H4 (cell line): ENCODE measurements at regions not wholly inside any gene's neighbourhood (a gene's known extent, or its start where the extent isn't known, plus 50 kb on each side); places are given as distances from the start of the nearest gene placed in this dataset.

Source experiments
- DNase-seq: peaks from one replicate; pipeline ENCODE4 v3.0.0-alpha.2; 2015; ENCODE audit warnings: low spot score

DNA sequence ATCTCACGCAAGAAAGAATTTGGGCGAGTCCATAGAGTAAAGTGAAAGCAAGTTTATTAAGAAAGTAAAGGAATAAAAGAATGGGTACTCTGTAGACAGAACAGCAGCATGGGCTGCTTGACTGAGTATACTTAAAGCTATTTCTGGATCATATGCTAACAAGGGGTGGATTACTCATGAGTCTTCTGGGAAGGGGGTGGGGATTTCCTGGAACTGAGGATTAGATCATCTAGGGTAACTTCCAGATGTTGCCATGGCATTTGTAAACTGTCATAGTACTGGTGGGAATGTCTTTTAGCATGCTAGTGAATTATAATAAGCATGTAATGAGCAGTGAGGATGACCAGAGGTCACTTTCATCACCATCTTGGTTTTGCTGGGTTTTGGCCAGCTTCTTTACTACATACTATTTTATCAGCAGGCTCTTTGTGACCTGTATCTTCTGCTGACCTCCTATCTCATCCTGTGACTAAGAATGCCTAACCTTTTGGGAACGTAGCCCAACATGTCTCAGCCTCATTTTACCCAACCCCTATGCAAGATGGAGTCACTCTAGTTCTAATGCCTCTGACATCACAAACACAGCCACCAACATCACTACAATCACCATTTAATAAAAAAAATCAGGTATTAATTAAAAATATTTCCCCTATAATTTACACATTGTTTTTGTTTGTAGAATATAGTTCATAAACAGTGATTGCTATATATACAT, 890.7 kb upstream of the EPHA6 start:
- peak; percentile 96 for DNase-seq

DNA sequence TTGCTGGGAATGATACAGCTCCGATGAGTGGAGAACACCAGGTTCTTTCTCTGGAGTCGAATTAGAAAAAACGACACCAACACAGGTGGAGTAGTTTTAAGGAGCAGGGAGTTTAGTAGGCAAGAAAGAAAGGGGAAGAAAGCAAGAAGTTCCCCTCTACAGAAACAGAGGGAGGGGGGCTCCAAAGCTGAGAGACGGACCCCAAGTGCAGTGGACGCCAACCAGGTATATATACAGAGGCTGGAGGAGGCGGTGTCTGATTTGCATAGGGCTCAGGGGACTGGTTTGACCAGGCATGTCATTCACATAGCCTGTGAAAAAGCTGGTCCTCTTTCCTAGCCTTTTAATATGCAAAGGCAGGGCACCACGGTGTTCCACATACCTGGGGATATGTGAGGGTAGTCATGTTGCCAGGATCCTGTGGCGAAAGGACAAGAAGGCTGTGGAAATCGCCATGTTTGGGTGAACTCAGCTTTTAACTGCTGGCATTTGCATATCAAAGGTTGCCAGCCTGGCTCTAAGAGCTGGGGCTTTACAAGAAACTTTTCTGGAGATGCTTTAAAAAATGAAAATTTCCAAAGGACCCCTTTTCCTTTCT, 887.4 kb upstream of the EPHA6 start:
- no peak for DNase-seq

DNA sequence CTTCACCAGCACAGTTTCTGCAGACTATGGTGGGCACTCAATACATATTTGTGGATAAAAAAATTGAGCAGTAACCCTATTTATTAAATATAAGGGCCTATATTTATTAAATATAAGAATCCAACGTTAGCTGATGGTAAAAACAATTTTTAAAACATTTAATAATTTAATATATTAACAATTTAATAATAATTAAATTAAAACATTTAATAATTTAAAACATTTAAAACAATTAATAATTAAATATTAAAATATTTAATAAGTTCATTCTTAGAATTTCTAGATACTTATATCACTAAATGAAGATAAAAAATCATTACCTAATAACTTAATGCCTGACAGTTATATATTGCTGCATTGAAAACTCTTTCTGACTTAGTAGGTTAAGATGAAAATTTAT, 880.2 kb upstream of the EPHA6 start:
- DNase-seq = no peak

DNA sequence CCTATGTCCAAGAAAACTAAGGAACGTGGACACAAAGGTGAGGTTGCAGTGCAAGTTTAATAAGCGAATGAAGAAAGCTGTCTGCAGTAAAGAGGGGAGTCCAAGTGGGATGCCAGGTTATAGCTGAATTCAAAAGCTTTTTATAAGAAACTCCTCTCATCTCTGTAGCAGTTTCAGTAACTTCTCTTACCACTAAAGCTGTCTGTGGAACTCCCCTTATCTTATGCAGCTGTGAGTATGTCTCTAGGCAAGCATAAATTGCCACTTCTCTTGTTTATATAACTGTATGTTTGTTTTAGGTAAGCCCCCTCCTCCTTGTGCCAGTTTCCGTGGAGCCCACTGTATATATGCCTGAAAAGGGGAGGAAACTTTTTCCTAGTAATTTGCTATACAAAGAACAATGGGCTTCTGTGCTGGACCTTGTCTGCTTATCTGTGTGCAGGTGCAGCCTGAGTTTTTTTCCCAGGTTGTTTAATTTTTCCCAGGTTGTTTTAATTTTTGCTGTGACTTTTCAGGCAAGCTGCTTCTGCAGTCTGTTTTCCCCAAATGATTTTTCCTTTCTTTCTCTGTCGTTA, 875.1 kb upstream of the EPHA6 start:
- no peak for DNase-seq

DNA sequence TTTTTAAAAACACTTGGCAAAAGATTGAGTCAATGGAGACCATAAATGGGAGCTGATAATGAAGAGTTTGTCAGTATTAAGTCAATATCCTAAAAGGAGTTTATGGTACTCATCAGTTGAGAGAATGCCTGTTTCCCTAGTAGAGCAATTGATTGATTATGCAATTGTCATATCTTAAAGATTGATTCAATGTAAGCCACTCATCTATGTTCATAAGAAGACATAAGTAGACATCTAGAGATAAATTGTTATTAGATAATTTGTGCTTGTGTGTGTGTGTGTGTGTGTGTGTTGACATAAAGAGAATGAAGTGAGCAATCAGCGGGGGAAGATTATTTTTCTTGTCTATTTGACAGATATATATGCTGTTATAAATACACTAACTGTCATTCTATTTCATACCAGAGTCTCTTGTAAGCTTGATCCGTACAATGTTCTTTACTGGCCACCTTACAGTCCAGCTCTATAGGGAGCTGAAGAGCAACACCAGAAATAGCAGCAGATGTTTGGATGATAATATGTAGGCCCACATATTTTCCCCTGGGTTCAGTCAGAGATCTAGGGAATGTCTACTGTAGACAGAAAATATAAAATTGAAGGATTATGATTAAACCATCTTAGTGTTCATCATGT, 848.6 kb upstream of the EPHA6 start:
- no peak for DNase-seq

DNA sequence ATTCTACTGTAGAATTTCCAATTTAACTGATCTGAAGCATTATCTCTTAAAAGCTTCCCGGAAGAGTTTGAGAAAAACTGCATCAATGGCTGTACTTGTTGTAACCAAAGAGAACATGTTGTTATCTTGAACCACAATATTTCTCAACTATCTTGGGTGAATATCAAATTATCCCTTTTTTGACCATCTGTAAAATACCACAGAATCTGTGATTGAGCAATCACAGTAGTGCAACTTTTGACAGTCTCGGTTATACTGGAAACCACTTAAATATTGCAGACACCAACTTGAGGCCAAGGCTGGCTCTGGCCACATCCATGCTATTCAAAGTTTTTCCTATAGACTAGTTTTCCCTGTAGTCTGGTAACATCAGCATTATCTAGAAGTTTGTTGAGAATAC, 842.8 kb upstream of the EPHA6 start:
- DNase-seq = no peak

DNA sequence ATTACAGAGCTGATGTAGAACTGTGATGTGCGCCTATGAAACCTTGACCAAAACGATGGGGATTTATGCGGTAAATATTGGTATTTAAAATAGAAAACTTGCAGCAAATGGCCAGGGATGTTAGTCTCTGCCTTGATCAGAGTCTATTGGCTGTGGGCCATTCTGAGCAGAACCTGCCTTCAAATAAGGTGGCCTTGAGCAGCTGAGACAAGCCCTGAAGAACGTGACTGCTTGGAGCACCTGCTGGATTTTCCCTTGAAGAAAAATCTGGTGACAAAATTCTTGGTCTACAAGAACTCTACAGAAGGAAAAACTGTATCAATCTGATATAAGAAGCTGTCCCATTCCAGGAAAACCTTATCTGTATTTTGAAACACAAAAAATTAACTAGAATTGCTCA, 820.1 kb upstream of the EPHA6 start:
- DNase-seq = no peak

DNA sequence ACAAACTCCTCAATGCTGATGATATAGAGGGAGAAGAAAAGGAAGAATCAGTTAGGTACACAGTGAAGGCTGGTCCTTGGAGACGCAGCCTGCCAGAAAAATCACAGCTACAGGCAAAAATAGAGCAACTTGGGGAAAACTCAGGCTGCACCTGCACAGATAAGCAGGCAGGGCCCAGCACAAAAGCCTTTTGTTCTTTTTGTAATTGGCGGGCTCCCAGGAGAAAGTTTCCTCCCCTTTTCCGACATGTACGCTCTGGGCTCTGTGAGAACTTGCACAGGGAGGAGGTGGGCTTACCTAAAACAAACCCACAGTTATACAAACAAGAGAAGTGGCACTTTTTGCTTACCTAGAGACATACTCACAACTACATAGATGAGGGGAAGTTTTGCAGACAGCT, 813.4 kb upstream of the EPHA6 start:
- DNase-seq = no peak

DNA sequence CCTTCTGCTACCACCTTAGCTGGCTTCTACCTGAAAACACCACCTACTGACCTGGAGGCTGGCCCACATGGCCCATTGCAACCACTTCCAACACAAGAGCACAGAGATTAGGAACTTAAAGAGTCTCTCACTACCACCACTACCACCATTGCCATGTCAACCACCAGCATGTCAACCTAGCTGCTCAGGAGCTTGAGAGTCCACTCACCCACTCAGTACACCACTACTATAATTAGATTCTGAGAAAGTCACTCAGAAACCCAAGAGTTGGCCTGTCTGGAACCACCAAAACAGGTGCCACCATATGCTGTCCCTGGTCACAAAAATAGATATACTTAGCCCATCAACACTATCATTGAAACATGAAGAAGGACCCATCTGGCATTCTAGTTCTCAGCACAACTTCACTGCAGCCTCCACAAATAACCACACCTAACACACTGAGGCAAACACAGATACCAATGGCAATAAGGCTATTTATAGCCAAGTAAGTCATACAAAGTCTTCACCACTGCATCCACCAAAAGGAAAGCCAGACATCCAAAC, 806.7 kb upstream of the EPHA6 start:
- DNase-seq = no peak

DNA sequence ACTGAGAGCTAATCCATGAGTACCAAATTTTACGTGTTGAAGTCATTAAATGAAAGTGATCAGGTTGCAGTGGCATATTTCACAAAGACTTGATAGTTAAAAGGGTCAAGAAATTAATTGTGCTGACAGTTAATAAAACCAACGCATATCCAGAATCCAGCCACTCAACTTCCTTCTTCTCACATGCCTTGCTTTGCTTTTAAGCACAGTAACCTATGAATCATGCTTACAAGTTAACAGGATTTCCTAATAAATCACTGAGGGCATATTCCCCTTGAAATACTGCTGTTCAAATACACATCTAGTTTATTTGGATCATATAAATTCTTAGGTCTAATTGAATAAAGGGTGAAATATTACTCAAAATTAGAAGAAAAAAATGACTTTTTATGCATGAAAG, 801.5 kb upstream of the EPHA6 start:
- no peak for DNase-seq

DNA sequence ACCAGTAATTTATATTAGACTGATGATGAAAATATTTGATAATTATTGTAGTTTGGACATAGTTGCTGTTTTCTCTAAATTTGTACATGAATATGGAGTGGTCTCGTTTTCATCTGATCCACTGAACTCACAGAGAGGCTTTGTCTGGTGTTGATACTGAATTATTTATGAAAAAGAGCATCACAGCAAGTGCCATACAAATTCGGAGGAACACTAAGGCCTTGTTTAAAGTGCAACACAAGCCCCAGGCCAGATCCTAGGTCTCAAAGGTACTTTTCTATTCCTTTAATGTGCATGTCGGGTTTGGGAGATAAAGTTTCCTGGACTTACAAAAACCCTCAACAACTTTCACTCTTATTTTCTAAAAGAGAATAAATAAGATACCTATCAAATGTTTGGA, 796.8 kb upstream of the EPHA6 start:
- DNase-seq = no peak

DNA sequence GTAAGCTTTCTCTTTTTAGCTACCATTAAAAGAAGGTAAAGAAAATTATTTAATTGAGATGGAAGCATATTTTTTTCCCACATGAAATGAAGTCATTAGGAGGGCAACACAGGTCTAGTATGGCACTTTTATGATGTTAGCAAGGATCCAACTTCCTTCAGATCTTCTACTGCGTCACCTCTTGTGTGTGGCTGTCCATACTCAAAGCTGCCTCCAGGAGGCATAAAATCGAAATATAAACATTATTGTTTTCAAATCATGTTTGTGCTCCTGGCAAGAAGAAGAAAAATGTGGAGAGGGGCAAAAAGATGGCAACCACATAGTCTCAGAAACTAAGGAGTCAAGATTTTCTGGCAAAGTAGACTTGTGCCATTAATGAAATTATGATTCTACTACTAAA, 791.7 kb upstream of the EPHA6 start:
- no peak for DNase-seq

DNA sequence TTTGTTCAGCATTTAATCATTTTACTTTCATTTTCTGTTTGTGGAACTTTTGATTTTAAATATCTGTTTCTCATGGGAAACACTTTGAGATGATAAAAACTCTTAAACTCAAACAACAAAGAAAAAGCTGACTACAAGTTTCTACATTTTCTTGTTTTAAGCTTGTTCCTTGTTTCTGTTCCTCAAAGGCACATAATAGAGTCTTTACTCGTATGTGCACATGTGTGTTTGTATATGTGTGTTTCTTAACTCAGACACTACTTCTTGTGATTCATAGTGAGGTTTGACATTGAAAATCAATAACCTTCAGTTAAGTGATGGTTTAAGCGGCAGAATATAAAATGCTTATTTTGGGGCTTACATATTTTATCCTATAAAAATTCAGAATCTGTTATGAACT, 786.7 kb upstream of the EPHA6 start:
- DNase-seq = no peak

DNA sequence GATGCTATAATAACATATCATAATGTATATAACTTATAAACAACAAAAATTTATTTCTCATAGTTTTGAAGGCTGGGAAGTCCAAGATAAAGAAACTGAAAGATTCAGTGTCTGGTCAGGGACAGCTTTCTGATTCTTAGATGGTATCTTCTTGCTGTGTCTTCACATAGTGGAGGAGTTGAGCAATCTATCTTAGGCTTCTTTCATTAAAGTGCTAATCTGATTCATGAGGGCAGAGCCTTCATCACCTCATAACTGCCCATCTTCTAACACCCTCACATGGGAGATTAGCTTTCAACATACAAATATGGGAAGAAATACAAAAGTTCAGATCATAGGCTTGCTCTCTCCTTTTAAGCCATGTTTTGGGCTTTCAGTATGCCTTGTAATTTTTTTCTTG, 774.8 kb upstream of the EPHA6 start:
- no peak for DNase-seq

DNA sequence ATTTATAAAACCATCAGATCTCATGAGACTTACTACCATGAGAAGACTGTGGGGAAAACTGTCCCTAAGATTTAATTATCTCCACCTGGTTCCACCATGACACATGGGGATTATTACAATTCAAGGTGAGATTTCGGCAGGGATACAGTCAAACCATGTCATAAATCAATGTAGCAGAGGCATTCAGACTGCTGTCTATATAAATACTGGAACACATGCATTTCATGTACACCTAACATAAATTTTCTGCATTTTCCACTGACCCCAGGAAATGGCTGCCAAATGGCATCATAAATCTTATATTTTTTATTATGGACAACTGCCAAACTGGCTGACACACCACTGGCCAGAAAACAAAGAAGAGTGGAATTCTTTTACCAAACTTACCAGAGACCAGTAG, 755.1 kb upstream of the EPHA6 start:
- DNase-seq = no peak

DNA sequence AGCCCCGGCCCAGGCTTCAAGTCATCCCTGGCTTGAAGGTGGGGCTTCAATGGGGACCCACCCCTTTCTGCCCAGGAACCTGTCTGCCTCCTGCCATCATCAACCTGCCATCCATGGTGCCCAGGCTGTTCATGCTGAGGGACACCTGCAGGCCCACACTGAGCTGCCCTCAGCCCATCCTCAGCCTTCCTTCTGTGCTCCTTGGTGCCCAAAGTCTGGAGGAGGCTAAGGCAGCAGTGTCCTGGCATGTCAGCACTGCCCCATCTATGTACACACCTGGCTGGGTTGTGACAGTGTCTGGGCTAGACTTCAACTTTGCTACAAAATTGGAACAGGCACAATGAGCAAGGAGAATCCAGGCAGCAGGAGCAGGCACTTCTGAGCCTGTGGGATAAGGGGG, 745.3 kb upstream of the EPHA6 start:
- DNase-seq = no peak

DNA sequence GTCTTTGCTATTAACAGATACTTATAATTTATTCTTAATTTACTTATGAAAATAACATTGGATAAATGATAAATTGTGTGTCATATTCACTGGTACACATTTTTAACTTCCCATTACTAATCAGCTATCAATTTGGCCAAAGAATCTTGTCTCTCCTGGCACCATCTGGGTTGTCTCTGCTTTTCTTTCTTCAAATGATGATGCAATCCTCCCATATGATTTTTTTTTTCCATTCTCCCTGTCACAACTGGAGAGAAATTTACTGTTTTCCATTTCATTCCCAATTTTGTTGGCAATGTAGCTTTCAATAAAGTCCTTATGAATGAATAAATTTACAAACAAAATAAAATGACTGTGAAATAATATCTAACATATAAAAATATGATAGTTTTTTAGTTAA, 743.7 kb upstream of the EPHA6 start:
- no peak for DNase-seq

DNA sequence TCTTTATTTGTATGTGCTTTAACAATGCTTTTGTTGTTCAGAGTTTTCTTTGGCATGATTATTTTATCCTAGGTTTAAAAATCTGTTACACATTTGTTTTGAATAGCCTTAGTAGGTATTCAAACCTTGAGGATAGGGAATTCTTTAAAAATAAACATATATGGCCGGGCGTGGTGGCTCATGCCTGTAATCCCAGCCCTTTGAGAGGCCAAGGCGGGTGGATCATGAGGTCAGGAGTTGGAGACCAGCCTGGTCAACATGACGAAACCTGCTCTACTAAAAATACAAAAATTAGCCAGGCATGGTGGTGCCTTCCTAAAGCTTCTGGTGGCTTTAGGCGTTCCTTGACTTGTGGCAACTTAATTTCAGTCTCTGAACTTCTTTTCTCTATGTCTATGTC, 743.3 kb upstream of the EPHA6 start:
- DNase-seq = no peak

DNA sequence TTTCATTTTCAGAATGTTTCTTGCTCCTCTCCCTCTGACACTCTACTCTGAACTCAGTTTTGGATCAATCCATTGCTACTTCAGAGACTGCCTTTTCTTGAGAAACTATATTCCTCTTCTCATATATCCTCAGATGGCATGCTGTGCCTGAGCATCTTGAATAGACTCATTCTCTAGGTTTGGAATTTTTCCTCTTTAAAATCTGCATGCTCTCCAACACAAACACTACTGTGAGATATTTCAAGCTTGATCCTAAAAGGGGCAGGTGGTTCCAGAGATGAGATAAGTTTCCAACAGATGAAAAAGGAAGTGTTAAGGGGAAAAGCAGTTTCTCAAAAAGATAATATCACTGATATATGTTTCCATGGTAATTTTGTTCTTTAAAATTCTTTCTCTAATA, 742.2 kb upstream of the EPHA6 start:
- no peak for DNase-seq

DNA sequence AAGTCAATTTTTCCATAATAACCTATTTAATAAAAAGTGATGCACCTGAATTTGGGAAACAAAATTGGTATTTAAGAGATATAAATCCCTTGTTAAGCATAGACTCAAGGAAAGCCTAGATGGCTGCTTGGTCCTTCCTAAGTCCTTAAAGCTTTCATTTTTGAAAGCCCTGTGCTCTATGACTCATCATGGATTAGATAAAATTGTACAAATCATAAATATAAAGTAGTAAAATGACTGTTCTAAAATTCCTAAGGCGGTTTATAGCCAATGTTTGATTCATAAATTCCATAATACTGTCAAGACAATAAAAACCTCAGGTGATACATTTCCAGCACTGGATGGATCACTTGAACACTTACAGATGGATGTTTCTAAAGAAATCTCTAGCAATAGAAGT, 730.8 kb upstream of the EPHA6 start:
- DNase-seq = no peak

DNA sequence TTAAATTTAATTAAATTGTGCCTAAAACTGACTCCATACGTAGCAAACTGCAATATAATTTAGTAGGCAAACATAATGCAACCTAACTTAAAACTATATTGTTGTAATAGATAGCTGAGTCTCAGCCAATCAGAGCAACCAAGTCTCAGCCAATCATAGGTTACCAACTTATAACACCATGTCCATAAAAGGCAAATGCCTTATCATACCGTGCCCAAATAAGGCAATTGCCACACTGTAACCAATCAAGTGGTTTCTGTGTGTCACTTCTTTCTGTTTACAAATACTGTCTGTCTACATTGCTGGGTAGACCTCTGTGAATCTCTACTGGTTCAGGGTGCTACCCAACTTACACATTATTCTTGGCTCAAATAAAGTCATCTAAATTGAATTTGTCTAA, 728.4 kb upstream of the EPHA6 start:
- DNase-seq = no peak

DNA sequence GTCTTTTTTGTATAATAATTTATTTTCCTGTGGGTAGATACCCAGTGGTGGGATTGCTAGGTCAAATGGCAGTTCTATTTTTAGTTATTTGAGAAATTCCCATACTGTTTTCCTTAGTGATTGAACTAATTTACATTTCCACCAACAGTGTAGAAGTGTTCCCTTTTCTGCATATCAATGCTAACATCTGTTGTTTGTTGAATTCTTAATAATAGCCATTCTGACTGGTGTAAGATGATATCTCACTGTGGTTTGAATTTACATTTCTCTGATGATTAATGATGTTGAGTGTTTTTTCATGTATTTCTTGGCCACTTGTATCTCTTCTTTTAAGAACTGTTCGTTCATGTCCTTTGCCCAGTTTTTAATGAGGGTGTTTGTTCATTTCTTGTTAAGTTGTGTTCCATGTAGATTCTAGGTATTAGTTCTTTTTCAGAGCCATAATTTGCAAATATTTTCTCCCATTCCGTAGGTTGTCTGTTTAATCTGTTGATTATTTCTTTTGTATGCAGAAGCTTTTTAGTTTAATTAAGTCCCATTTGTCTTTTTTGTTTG, 713.3 kb upstream of the EPHA6 start:
- DNase-seq = no peak

DNA sequence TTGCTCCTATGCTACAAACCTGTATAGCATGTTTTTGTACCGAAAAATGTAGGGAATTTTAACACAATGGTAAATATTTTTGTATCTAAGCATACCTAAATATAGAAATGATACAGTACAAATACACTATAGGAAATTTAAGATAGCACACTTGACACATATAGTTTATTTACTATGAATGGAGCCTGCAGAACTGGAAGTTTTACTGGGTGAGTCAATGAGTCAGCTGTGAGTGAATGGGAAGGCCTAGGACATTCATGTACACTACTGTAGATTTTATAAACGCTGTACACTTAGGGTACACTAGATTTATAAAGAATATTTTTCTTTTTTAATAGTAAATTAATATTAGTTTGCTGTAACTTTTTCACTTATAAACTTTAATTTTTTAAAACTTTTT, 707.7 kb upstream of the EPHA6 start:
- no peak for DNase-seq
